ENCODE measurements at regions not wholly inside any gene's neighbourhood (a gene's known extent, or its start where the extent isn't known, plus 50 kb on each side); places are given as distances from the start of the nearest gene placed in this dataset.

- TF ChIP-seq, protein P1, sequence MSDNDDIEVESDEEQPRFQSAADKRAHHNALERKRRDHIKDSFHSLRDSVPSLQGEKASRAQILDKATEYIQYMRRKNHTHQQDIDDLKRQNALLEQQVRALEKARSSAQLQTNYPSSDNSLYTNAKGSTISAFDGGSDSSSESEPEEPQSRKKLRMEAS (IDR thresholded peaks at IDR 0.05): no peak
- TF ChIP-seq, protein P2, sequence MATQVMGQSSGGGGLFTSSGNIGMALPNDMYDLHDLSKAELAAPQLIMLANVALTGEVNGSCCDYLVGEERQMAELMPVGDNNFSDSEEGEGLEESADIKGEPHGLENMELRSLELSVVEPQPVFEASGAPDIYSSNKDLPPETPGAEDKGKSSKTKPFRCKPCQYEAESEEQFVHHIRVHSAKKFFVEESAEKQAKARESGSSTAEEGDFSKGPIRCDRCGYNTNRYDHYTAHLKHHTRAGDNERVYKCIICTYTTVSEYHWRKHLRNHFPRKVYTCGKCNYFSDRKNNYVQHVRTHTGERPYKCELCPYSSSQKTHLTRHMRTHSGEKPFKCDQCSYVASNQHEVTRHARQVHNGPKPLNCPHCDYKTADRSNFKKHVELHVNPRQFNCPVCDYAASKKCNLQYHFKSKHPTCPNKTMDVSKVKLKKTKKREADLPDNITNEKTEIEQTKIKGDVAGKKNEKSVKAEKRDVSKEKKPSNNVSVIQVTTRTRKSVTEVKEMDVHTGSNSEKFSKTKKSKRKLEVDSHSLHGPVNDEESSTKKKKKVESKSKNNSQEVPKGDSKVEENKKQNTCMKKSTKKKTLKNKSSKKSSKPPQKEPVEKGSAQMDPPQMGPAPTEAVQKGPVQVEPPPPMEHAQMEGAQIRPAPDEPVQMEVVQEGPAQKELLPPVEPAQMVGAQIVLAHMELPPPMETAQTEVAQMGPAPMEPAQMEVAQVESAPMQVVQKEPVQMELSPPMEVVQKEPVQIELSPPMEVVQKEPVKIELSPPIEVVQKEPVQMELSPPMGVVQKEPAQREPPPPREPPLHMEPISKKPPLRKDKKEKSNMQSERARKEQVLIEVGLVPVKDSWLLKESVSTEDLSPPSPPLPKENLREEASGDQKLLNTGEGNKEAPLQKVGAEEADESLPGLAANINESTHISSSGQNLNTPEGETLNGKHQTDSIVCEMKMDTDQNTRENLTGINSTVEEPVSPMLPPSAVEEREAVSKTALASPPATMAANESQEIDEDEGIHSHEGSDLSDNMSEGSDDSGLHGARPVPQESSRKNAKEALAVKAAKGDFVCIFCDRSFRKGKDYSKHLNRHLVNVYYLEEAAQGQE (IDR thresholded peaks at IDR 0.05; ENCODE audit: low read depth): no peak
- no peak for TF ChIP-seq RAD21 (IDR thresholded peaks at IDR 0.05; ENCODE audit: low read depth)
- TF ChIP-seq TCF12 (IDR thresholded peaks at IDR 0.05; ENCODE audit: low read depth): no peak
- no peak for TF ChIP-seq EP300 (IDR thresholded peaks at IDR 0.05; ENCODE audit: borderline replicate concordance)
- TF ChIP-seq CEBPB (IDR thresholded peaks at IDR 0.05): no peak
- TF ChIP-seq FOXM1 (IDR thresholded peaks at IDR 0.05; ENCODE audit: borderline replicate concordance, low read depth): no peak
- TF ChIP-seq TEAD4 (IDR thresholded peaks at IDR 0.05): no peak
- TF ChIP-seq TAF1 (IDR thresholded peaks at IDR 0.05; ENCODE audit: low read depth): no peak
- TF ChIP-seq YY1 (IDR thresholded peaks at IDR 0.05; ENCODE audit: low read depth): no peak
- no peak for TF ChIP-seq EGR1 (IDR thresholded peaks at IDR 0.05)
Measured at GRCh38 chr13:66171920-66172319, 1058.2 kb downstream of the PCDH9 start.
